ENCODE measurements at regions not wholly inside any gene's neighbourhood (a gene's known extent, or its start where the extent isn't known, plus 50 kb on each side); places are given as distances from the start of the nearest gene placed in this dataset.

DNA sequence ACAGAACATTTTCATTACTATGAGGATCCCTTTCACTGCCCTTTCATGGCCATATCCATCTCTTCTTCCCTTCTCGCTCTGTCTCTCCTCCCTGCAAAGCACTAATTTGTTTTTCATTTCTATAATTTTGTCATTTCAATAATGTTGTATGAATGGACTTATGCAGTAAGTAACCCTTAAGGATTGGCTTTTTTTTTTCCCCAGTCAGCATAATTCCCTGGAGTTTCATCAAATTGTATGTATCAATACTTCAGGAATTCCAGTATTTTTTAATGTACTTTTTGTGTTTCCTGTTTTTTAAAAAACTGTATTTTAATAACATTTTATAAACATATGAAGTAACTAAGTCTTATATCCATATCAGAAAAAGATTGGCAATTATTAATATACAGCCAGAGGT, 1016.0 kb upstream of the SEMA6D start:
- TF ChIP-seq, protein P1, sequence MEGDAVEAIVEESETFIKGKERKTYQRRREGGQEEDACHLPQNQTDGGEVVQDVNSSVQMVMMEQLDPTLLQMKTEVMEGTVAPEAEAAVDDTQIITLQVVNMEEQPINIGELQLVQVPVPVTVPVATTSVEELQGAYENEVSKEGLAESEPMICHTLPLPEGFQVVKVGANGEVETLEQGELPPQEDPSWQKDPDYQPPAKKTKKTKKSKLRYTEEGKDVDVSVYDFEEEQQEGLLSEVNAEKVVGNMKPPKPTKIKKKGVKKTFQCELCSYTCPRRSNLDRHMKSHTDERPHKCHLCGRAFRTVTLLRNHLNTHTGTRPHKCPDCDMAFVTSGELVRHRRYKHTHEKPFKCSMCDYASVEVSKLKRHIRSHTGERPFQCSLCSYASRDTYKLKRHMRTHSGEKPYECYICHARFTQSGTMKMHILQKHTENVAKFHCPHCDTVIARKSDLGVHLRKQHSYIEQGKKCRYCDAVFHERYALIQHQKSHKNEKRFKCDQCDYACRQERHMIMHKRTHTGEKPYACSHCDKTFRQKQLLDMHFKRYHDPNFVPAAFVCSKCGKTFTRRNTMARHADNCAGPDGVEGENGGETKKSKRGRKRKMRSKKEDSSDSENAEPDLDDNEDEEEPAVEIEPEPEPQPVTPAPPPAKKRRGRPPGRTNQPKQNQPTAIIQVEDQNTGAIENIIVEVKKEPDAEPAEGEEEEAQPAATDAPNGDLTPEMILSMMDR (IDR thresholded peaks at IDR 0.05 in 2 of 3, conservative IDR thresholded peaks at IDR 0.05 in 1 of 3; ENCODE audit: control insufficient read depth in 2 of 3, extremely low read depth in 1 of 3, insufficient read depth in 1 of 3, low read depth in 3 of 3, low read length in 3 of 3): no peak
- no peak for TF ChIP-seq JUND (IDR thresholded peaks at IDR 0.05; ENCODE audit: low read depth, low read length)

Data from GM12878 (cell line).